ENCODE measurements at regions not wholly inside any gene's neighbourhood (a gene's known extent, or its start where the extent isn't known, plus 50 kb on each side); places are given as distances from the start of the nearest gene placed in this dataset.

- TF ChIP-seq POLR2A (IDR thresholded peaks at IDR 0.05) = no peak
- no peak for TF ChIP-seq CTCF (IDR thresholded peaks at IDR 0.05)
- Histone ChIP-seq H3K4me1 (peaks cover 0 to 9% (median 3%) of the 10 kb centered on the region in 3 donors), H3K27ac (peak overlapping the region in 2 of 4 donors; percentile 27 to 44), H3K27me3 (no peaks in the 10 kb centered on the region), H3K4me3 (peak overlapping the region in 1 of 4 donors; percentile 44), H3K9me3 (no peaks in the 10 kb centered on the region), H3K36me3 (no peaks in the 10 kb centered on the region)
- 52 to 62% methylated on average over 8 of the region's 8 CpGs for WGBS, 2 donors
- intact Hi-C loops (cut with DNase I) = no loop called here
- no peak for DNase-seq
Measured at GRCh38 chr7:106767498-106768323, 97.4 kb upstream of the PIK3CG start.

- 60 to 77% methylated on average over 4 of the region's 4 CpGs for WGBS, 2 donors
- TF ChIP-seq CTCF (IDR thresholded peaks at IDR 0.05) (no peak), POLR2A (IDR thresholded peaks at IDR 0.05) (no peak)
- intact Hi-C loops (cut with DNase I) = no loop called here
- peak overlapping the region in 1 of 4 donors; percentile 44 for H3K4me3 ChIP-seq
- DNase-seq = no peak
- no peaks in the 10 kb centered on the region for H3K36me3 ChIP-seq
- peaks cover 0 to 9% (median 3%) of the 10 kb centered on the region in 3 donors for H3K4me1 ChIP-seq
- H3K27ac ChIP-seq = peak overlapping the region in 2 of 4 donors; percentile 27 to 44
- H3K9me3 ChIP-seq = no peaks in the 10 kb centered on the region
- H3K27me3 ChIP-seq = no peaks in the 10 kb centered on the region
Measured at GRCh38 chr7:106768324-106768751, 96.7 kb upstream of the PIK3CG start.

GRCh38 chr7:106770191-106770590, 94.9 kb upstream of the PIK3CG start:
- Histone ChIP-seq H3K27ac (no peak overlapping the region), H3K4me1 (peaks cover 0 to 9% (median 3%) of the 10 kb centered on the region in 3 donors), H3K4me3 (no peak overlapping the region), H3K27me3 (no peaks in the 10 kb centered on the region), H3K36me3 (no peaks in the 10 kb centered on the region), H3K9me3 (no peaks in the 10 kb centered on the region)
- 39 to 48% methylated on average over 2 of the region's 2 CpGs for WGBS, 2 donors
- DNase-seq = no peak
- intact Hi-C loops (cut with DNase I) = no loop called here
- TF ChIP-seq POLR2A (IDR thresholded peaks at IDR 0.05) = no peak
- TF ChIP-seq CTCF (IDR thresholded peaks at IDR 0.05) = no peak

GRCh38 chr7:106772655-106773108, 92.4 kb upstream of the PIK3CG start:
- Histone ChIP-seq H3K27me3 (no peaks in the 10 kb centered on the region), H3K4me3 (no peak overlapping the region), H3K36me3 (no peaks in the 10 kb centered on the region), H3K27ac (no peak overlapping the region), H3K4me1 (peaks cover 0 to 19% (median 3%) of the 10 kb centered on the region in 3 donors), H3K9me3 (no peaks in the 10 kb centered on the region)
- 55 to 67% methylated on average over 3 of the region's 3 CpGs for whole genome bisulfite sequencing, 2 donors
- TF ChIP-seq CTCF (IDR thresholded peaks at IDR 0.05) = no peak
- no peak for TF ChIP-seq POLR2A (IDR thresholded peaks at IDR 0.05)
- no peak for DNase-seq
- intact Hi-C loops (cut with DNase I) = no loop called here

GRCh38 chr7:106773228-106773627, 91.9 kb upstream of the PIK3CG start:
- no peak for DNase-seq
- Histone ChIP-seq H3K36me3 (no peaks in the 10 kb centered on the region), H3K9me3 (no peaks in the 10 kb centered on the region), H3K4me3 (no peak overlapping the region), H3K27ac (no peak overlapping the region), H3K27me3 (no peaks in the 10 kb centered on the region), H3K4me1 (peaks cover 0 to 14% (median 3%) of the 10 kb centered on the region in 3 donors)
- TF ChIP-seq POLR2A (IDR thresholded peaks at IDR 0.05) (no peak), CTCF (IDR thresholded peaks at IDR 0.05) (no peak)
- intact Hi-C loops (cut with DNase I) = no loop called here
- 48 to 67% methylated on average over 1 of the region's 1 CpG for WGBS, 2 donors
